GM23338 (cell line): ENCODE measurements at regions not wholly inside any gene's neighbourhood (a gene's known extent, or its start where the extent isn't known, plus 50 kb on each side); places are given as distances from the start of the nearest gene placed in this dataset.

Source experiments
- ATAC-seq: fragments of 200-7000 bp; cut with Tn5 transposase; 3 replicates; pipeline ENCODE4 v1.9.1; 2020
- DNase-seq: peaks from one replicate; pipeline ENCODE4 v3.0.0-alpha.2; 2015; ENCODE audit warnings: low spot score
- H2AFZ ChIP-seq: fragments of 200-600 bp; sonication (generic); 2 replicates; pipeline ENCODE4 v1.8.0; 2016; ENCODE audit warnings: antibody characterized with exemption, mild to moderate bottlenecking, moderate library complexity
- H3F3A ChIP-seq: fragments of 200-600 bp; sonication (generic); replicated peaks from 2 replicates; pipeline ENCODE4 v1.8.0; 2017; ENCODE audit warnings: antibody characterized with exemption, mixed run types, low read depth
- H3K27ac ChIP-seq: fragments of 200-600 bp; sonication (generic); 2 replicates; pipeline ENCODE4 v1.6.1; 2016; ENCODE audit warnings: low read depth
- H3K27me3 ChIP-seq: fragments of 200-600 bp; sonication (generic); 2 replicates; pipeline ENCODE4 v1.8.0; 2016; ENCODE audit warnings: mild to moderate bottlenecking, mixed run types, moderate library complexity; ENCODE audit not compliant: insufficient read depth
- H3K36me3 ChIP-seq: fragments of 200-600 bp; sonication (generic); 2 replicates; pipeline ENCODE4 v1.8.0; 2016; ENCODE audit warnings: mild to moderate bottlenecking; ENCODE audit not compliant: insufficient read depth
- H3K4me1 ChIP-seq: fragments of 200-600 bp; sonication (generic); 2 replicates; pipeline ENCODE4 v1.8.0; 2016; ENCODE audit warnings: mild to moderate bottlenecking, moderate library complexity; ENCODE audit not compliant: insufficient read depth
- H3K4me2 ChIP-seq: fragments of 200-600 bp; sonication (generic); 2 replicates; pipeline ENCODE4 v1.7.1; 2017; ENCODE audit warnings: mixed run types
- H3K4me3 ChIP-seq: fragments of 200-600 bp; sonication (generic); 2 replicates; pipeline ENCODE4 v1.6.1; 2016; ENCODE audit warnings: mixed run types
- H3K79me2 ChIP-seq: fragments of 200-600 bp; sonication (generic); replicated peaks from 2 replicates; pipeline ENCODE4 v1.8.0; 2017; ENCODE audit warnings: mild to moderate bottlenecking; ENCODE audit not compliant: insufficient read depth
- H3K9me2 ChIP-seq: fragments of 200-600 bp; sonication (generic); 2 replicates; pipeline ENCODE4 v1.8.0; 2017; ENCODE audit not compliant: insufficient read depth
- H4K20me1 ChIP-seq: fragments of 200-600 bp; sonication (generic); replicated peaks from 2 replicates; pipeline ENCODE4 v1.8.0; 2017; ENCODE audit warnings: mild to moderate bottlenecking; ENCODE audit not compliant: insufficient read depth
- H3K27ac Mint-ChIP-seq: 2 replicates; pipeline ENCODE4 v1.8.0; 2020; ENCODE audit warnings: inconsistent platforms, mild to moderate bottlenecking, moderate library complexity, mixed read lengths
- H3K27me3 Mint-ChIP-seq: 3 replicates; pipeline ENCODE4 v1.8.0; 2022; ENCODE audit warnings: low read depth, mild to moderate bottlenecking, moderate library complexity, mixed read lengths, inconsistent platforms; ENCODE audit not compliant: insufficient read depth, poor library complexity
- H3K36me3 Mint-ChIP-seq: 3 replicates; pipeline ENCODE4 v1.8.0; 2021; ENCODE audit warnings: low read depth, mild to moderate bottlenecking, inconsistent platforms, moderate library complexity, mixed read lengths
- H3K4me1 Mint-ChIP-seq: 3 replicates; pipeline ENCODE4 v1.8.0; 2020; ENCODE audit warnings: mild to moderate bottlenecking, inconsistent platforms, mixed read lengths
- H3K4me3 Mint-ChIP-seq: 3 replicates; pipeline ENCODE4 v1.8.0; 2021; ENCODE audit warnings: moderate library complexity, mild to moderate bottlenecking, inconsistent platforms, mixed read lengths
- H3K9me3 Mint-ChIP-seq: 3 replicates; pipeline ENCODE4 v1.8.0; 2020; ENCODE audit warnings: moderate library complexity, mild to moderate bottlenecking, inconsistent platforms, mixed read lengths
- CREB1 ChIP-seq: fragments of 250-450 bp; sonication (Bioruptor Pico); IDR thresholded peaks from 2 replicates; pipeline ENCODE4 v1.5.0; 2020; ENCODE audit warnings: low read depth, mild to moderate bottlenecking, moderate library complexity
- CTCF ChIP-seq, 2 experiments: fragments of 200-600 bp in 1 of 2; sonication (generic) in 1 of 2; conservative IDR thresholded peaks; 2 replicates each; pipeline versions ENCODE4 v1.5.1 to v1.6.1; 2016 to 2017; ENCODE audit warnings: antibody characterized with exemption in 2 of 2, low read depth in 2 of 2, mild to moderate bottlenecking in 2 of 2, moderate library complexity in 1 of 2
- ETS1 ChIP-seq: IDR thresholded peaks from 2 replicates; pipeline ENCODE4 v1.6.1; 2016; ENCODE audit warnings: antibody characterized with exemption
- EZH2 ChIP-seq: fragments of 200-600 bp; sonication (generic); IDR thresholded peaks from one replicate; pipeline ENCODE4 v1.8.0; 2017; ENCODE audit warnings: antibody characterized with exemption, mild to moderate bottlenecking, low read depth; ENCODE audit not compliant: unreplicated experiment
- EZH2phosphoT487 ChIP-seq: fragments of 200-600 bp; sonication (generic); IDR thresholded peaks from one replicate; pipeline ENCODE4 v1.8.1; 2018; ENCODE audit warnings: antibody characterized with exemption; ENCODE audit not compliant: unreplicated experiment
- JUNB ChIP-seq: IDR thresholded peaks from one replicate; pipeline ENCODE4 v1.6.1; 2016; ENCODE audit warnings: antibody characterized with exemption; ENCODE audit not compliant: unreplicated experiment
- NANOG ChIP-seq: IDR thresholded peaks from 2 replicates; pipeline ENCODE4 v1.6.1; 2016; ENCODE audit warnings: antibody characterized with exemption, borderline replicate concordance
- POLR2AphosphoS5 ChIP-seq: IDR thresholded peaks from 2 replicates; pipeline ENCODE4 v1.6.1; 2016; ENCODE audit warnings: antibody characterized with exemption, low read depth
- REST ChIP-seq: IDR thresholded peaks from one replicate; pipeline ENCODE4 v1.6.1; 2018; ENCODE audit warnings: antibody characterized with exemption; ENCODE audit not compliant: unreplicated experiment
- STAT1 ChIP-seq: IDR thresholded peaks from one replicate; pipeline ENCODE4 v1.6.1; 2016; ENCODE audit warnings: antibody characterized with exemption; ENCODE audit not compliant: unreplicated experiment
- ZNF114 ChIP-seq: fragments of 250-450 bp; sonication (Bioruptor Pico); IDR thresholded peaks from 2 replicates; pipeline ENCODE4 v1.5.0; 2020; ENCODE audit warnings: mild to moderate bottlenecking, moderate library complexity
- ZNF331 ChIP-seq: fragments of 250-450 bp; sonication (Bioruptor Pico); IDR thresholded peaks from 2 replicates; pipeline ENCODE4 v1.5.0; 2020; ENCODE audit warnings: low read depth, mild to moderate bottlenecking, moderate library complexity
- ZNF462 ChIP-seq: fragments of 250-450 bp; sonication (Bioruptor Pico); IDR thresholded peaks from 2 replicates; pipeline ENCODE4 v1.5.0; 2020; ENCODE audit warnings: mild to moderate bottlenecking, moderate library complexity

- Histone ChIP-seq H3K4me2 (no peak overlapping the region), H3K27me3 (no peaks in the 10 kb centered on the region), H3K4me1 (0 out of 2 replicates have a peak, but pooled peaks cover 6% of the 10 kb centered on the region), H4K20me1 (no peaks in the 10 kb centered on the region), H3K27ac (no peak overlapping the region), H3K79me2 (no peaks in the 10 kb centered on the region), H3K4me3 (no peak overlapping the region), H3K9me2 (peaks cover 6% of the 10 kb centered on the region; the same call in 1 of the 2 replicates), H3F3A (no peaks in the 10 kb centered on the region), H2AFZ (no peak overlapping the region), H3K36me3 (no peaks in the 10 kb centered on the region)
- no peaks in the 10 kb centered on the region for H3K27me3 Mint-ChIP-seq
- DNase-seq (no peak), ATAC-seq (no peak)
- H3K36me3 Mint-ChIP-seq, result no peaks in the 10 kb centered on the region; the same call in 2 of the 3 replicates
- TF ChIP-seq ZNF462 (CRISPR knock-in tag) (no peak), JUNB (no peak), POLR2AphosphoS5 (no peak), CREB1 (CRISPR knock-in tag) (no peak), NANOG (no peak), ZNF331 (CRISPR knock-in tag) (no peak), STAT1 (no peak), EZH2 (no peak), ETS1 (no peak), CTCF (conservative IDR thresholded peaks at IDR 0.05; ENCODE audit: low read depth in 2 of 2) (no peak), EZH2phosphoT487 (no peak), REST (no peak), ZNF114 (CRISPR knock-in tag) (no peak)
- no peak overlapping the region for H3K27ac Mint-ChIP-seq
- H3K9me3 Mint-ChIP-seq, result no peaks in the 10 kb centered on the region
- peaks cover 12% of the 10 kb centered on the region for H3K4me1 Mint-ChIP-seq
- H3K4me3 Mint-ChIP-seq, result no peak overlapping the region
Observed at GRCh38 chr13:61252213-61252612, 163.4 kb downstream of the PCDH20 start.
